ENCODE measurements at regions not wholly inside any gene's neighbourhood (a gene's known extent, or its start where the extent isn't known, plus 50 kb on each side); places are given as distances from the start of the nearest gene placed in this dataset.

DNA sequence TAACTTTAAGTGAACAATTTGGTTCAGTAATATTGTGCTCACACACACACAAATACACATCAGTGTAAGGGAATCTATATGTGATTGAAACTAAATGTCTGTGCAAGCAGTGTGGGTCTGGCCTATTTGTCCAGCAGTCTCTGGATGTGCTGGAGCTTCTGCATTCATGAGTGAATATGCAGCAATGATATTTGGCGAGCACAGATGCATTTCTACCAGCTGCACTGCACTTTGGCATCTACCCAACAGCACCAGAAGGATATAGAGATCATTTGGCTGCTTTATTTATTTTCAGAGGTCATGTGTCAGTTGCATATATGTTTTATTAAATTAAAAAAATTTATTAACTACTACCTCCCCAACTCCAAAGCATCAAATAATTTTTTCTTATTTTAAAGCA is 613.4 kb upstream of the NR3C2 start:
- WGBS, 4 donors = 38 to 58% (median 49%) methylated on average over 1 of the region's 1 CpG
- no peak overlapping the region for H3K4me3 ChIP-seq
- intact Hi-C loops (cut with DNase I) = no loop called here
- H3K4me1 ChIP-seq (replicated peaks in 1 of 2) = no peaks in the 10 kb centered on the region
- TF ChIP-seq, protein P1, sequence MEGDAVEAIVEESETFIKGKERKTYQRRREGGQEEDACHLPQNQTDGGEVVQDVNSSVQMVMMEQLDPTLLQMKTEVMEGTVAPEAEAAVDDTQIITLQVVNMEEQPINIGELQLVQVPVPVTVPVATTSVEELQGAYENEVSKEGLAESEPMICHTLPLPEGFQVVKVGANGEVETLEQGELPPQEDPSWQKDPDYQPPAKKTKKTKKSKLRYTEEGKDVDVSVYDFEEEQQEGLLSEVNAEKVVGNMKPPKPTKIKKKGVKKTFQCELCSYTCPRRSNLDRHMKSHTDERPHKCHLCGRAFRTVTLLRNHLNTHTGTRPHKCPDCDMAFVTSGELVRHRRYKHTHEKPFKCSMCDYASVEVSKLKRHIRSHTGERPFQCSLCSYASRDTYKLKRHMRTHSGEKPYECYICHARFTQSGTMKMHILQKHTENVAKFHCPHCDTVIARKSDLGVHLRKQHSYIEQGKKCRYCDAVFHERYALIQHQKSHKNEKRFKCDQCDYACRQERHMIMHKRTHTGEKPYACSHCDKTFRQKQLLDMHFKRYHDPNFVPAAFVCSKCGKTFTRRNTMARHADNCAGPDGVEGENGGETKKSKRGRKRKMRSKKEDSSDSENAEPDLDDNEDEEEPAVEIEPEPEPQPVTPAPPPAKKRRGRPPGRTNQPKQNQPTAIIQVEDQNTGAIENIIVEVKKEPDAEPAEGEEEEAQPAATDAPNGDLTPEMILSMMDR (IDR thresholded peaks at IDR 0.05) = no peak
- TF ChIP-seq POLR2A (IDR thresholded peaks at IDR 0.05) = no peak
- H3K36me3 ChIP-seq (replicated peaks in 1 of 2) = no peaks in the 10 kb centered on the region
- DNase-seq = no peak
- no peaks in the 10 kb centered on the region for H3K9me3 ChIP-seq (replicated peaks in 1 of 3)
- no peak overlapping the region for H3K27ac ChIP-seq
- H3K27me3 ChIP-seq = no peaks in the 10 kb centered on the region

DNA sequence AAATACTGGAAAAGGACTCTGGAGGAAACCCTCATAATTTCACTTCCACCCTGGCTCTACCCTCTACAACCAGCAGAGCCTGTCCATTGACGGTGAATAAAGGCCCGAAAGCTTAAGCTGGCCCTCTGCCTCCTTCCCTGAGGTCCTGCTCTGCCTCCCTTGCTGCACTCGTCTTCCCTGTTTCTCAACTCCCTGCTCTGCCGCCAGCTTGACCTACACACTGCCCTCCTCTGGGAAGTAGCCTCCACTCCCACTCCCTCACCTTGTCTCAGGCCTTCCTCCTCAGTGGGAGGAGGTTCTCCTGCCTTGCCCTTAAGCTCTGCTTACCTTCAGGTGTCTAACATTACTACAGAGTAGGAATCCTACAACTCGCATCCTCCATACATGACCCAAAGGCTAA is 608.6 kb upstream of the NR3C2 start:
- WGBS, 4 donors = 77 to 88% (median 83%) methylated on average over 5 of the region's 5 CpGs
- Histone ChIP-seq H3K4me3 (no peak overlapping the region), H3K4me1 (replicated peaks in 1 of 2) (no peaks in the 10 kb centered on the region), H3K36me3 (replicated peaks in 1 of 2) (no peaks in the 10 kb centered on the region), H3K27me3 (no peaks in the 10 kb centered on the region), H3K27ac (no peak overlapping the region), H3K9me3 (replicated peaks in 1 of 3) (no peaks in the 10 kb centered on the region)
- intact Hi-C loops (cut with DNase I) = no loop called here
- DNase-seq = no peak
- no peak for TF ChIP-seq POLR2A (IDR thresholded peaks at IDR 0.05)
- TF ChIP-seq, protein P1 (IDR thresholded peaks at IDR 0.05) = no peak

DNA sequence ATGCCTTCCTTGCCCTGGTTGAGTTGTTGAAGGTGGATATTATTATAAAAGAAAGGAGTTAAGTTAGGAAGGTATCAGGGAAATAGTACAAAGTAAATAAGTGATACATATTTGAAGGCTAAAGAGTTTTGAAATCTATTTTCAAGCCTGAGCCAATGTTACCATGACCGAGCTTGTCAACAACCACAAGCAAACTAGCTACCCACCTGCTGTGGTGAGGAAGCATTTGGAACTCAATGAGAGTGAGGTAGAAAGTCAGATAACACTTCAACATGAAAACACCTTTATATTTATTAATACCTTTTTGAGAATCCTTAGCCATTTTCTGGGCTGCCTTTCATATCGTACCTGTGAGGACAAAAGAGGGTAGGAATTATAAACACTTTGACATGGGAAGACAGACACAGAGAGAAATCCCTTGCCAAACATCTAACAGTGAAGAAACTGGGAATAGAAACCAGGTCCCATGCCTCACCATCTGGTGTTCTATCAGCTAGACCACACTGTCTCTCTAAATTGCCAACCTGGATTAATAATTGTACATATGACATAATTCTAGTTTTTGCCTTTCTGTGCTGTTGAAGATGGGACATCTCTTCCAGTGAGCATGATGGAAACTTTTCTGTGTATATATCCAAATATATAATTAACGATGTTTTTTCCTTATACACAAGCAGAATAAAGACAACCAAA is 606.4 kb upstream of the NR3C2 start:
- intact Hi-C loops (cut with DNase I) = no loop called here
- Histone ChIP-seq H3K4me1 (replicated peaks in 1 of 2) (no peaks in the 10 kb centered on the region), H3K27me3 (no peaks in the 10 kb centered on the region), H3K4me3 (no peak overlapping the region), H3K36me3 (replicated peaks in 1 of 2) (no peaks in the 10 kb centered on the region), H3K9me3 (replicated peaks in 1 of 3) (no peaks in the 10 kb centered on the region), H3K27ac (no peak overlapping the region)
- DNase-seq = no peak
- 77 to 89% (median 81%) methylated on average over 3 of the region's 3 CpGs for WGBS, 4 donors
- TF ChIP-seq, protein P1 (IDR thresholded peaks at IDR 0.05) = no peak
- no peak for TF ChIP-seq POLR2A (IDR thresholded peaks at IDR 0.05)

DNA sequence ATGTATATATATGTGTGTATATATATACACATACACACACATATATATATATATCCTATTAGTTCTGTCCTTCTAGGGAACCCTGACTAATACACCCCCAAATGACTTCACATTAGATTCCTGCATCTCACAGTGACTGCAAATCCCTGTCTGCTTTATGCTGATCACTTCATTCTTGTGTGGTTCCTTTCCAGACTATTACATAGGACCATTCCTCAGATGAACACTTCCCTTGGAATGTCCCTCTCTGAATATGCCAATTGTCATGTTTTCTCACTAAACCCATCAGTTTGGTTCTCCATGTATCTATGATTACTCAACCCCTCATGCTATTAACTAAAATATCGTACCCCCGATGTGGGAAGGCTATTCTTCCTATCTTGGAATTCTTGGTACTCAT is 605.2 kb upstream of the NR3C2 start:
- Histone ChIP-seq H3K4me3 (no peak overlapping the region), H3K4me1 (replicated peaks in 1 of 2) (no peaks in the 10 kb centered on the region), H3K36me3 (replicated peaks in 1 of 2) (no peaks in the 10 kb centered on the region), H3K27me3 (no peaks in the 10 kb centered on the region), H3K9me3 (replicated peaks in 1 of 3) (no peaks in the 10 kb centered on the region), H3K27ac (no peak overlapping the region)
- no peak for DNase-seq
- TF ChIP-seq, protein P1 (IDR thresholded peaks at IDR 0.05) = no peak
- no peak for TF ChIP-seq POLR2A (IDR thresholded peaks at IDR 0.05)
- intact Hi-C loops (cut with DNase I) = no loop called here
- WGBS, 4 donors = 93 to 97% (median 93%) methylated on average over 2 of the region's 2 CpGs
